ENCODE measurements at regions not wholly inside any gene's neighbourhood (a gene's known extent, or its start where the extent isn't known, plus 50 kb on each side); places are given as distances from the start of the nearest gene placed in this dataset.

- Mint-ChIP-seq H3K27ac (no peak overlapping the region), H3K4me1 (ENCODE audit: unreplicated experiment) (peaks cover 27% of the 10 kb centered on the region), H3K9me3 (no peaks in the 10 kb centered on the region), H3K36me3 (no peaks in the 10 kb centered on the region), H3K4me3 (no peak overlapping the region), H3K27me3 (no peaks in the 10 kb centered on the region)
- no peak for DNase-seq (ENCODE audit: extremely low spot score, unreplicated experiment)
- no peak for TF ChIP-seq CTCF (conservative IDR thresholded peaks at IDR 0.05)
These were observed 166.1 kb upstream of the KITLG start for GRCh38 chr12:88746386-88746785.

GRCh38 chr12:88743946-88744685, 163.8 kb upstream of the KITLG start:
- H3K27ac Mint-ChIP-seq = no peak overlapping the region
- DNase-seq (ENCODE audit: extremely low spot score, unreplicated experiment) = no peak
- no peak for TF ChIP-seq CTCF (conservative IDR thresholded peaks at IDR 0.05)
- no peaks in the 10 kb centered on the region for H3K36me3 Mint-ChIP-seq
- H3K4me1 Mint-ChIP-seq (ENCODE audit: unreplicated experiment) = peaks cover 27% of the 10 kb centered on the region
- H3K4me3 Mint-ChIP-seq = no peak overlapping the region
- no peaks in the 10 kb centered on the region for H3K9me3 Mint-ChIP-seq
- H3K27me3 Mint-ChIP-seq = no peaks in the 10 kb centered on the region

GRCh38 chr12:88737838-88738472, 157.7 kb upstream of the KITLG start:
- Mint-ChIP-seq H3K27me3 (no peaks in the 10 kb centered on the region), H3K4me3 (no peak overlapping the region), H3K4me1 (ENCODE audit: unreplicated experiment) (peaks cover 12% of the 10 kb centered on the region), H3K27ac (no peak overlapping the region), H3K36me3 (no peaks in the 10 kb centered on the region), H3K9me3 (peaks cover 3% of the 10 kb centered on the region)
- no peak for TF ChIP-seq CTCF (conservative IDR thresholded peaks at IDR 0.05)
- no peak for DNase-seq (ENCODE audit: extremely low spot score, unreplicated experiment)

- Mint-ChIP-seq H3K36me3 (no peaks in the 10 kb centered on the region), H3K9me3 (peaks cover 3% of the 10 kb centered on the region), H3K4me1 (ENCODE audit: unreplicated experiment) (peaks cover 27% of the 10 kb centered on the region), H3K4me3 (no peak overlapping the region), H3K27ac (no peak overlapping the region), H3K27me3 (no peaks in the 10 kb centered on the region)
- TF ChIP-seq CTCF (conservative IDR thresholded peaks at IDR 0.05) = no peak
- DNase-seq (ENCODE audit: extremely low spot score, unreplicated experiment) = no peak
These were observed 155.8 kb upstream of the KITLG start for GRCh38 chr12:88736031-88736430.

GRCh38 chr12:88733008-88733407, 152.7 kb upstream of the KITLG start:
- H3K9me3 Mint-ChIP-seq = peaks cover 3% of the 10 kb centered on the region
- no peaks in the 10 kb centered on the region for H3K27me3 Mint-ChIP-seq
- TF ChIP-seq CTCF (conservative IDR thresholded peaks at IDR 0.05) = no peak
- no peaks in the 10 kb centered on the region for H3K36me3 Mint-ChIP-seq
- no peak for DNase-seq (ENCODE audit: extremely low spot score, unreplicated experiment)
- H3K4me1 Mint-ChIP-seq (ENCODE audit: unreplicated experiment) = peaks cover 23% of the 10 kb centered on the region
- H3K4me3 Mint-ChIP-seq = no peak overlapping the region
- H3K27ac Mint-ChIP-seq = no peak overlapping the region
